ENCODE measurements at regions not wholly inside any gene's neighbourhood (a gene's known extent, or its start where the extent isn't known, plus 50 kb on each side); places are given as distances from the start of the nearest gene placed in this dataset.
"Not testable (repeated sequence)": the region's sequence is repeated elsewhere in the genome, so short reads cannot be mapped to it uniquely, and the experiment has no call there.

- in situ Hi-C loops (cut with HindIII; ENCODE audit: low sequenced_read_pairs): no loop called here
Observed at GRCh38 chr6:119980802-119981201, 631.2 kb upstream of the MAN1A1 start.

- in situ Hi-C loops (cut with HindIII; ENCODE audit: low sequenced_read_pairs): no loop called here
Observed at GRCh38 chr6:119979862-119980261, 630.3 kb upstream of the MAN1A1 start.

GRCh38 chr6:119978274-119978889 is 628.8 kb upstream of the MAN1A1 start:
- in situ Hi-C loops (cut with HindIII; ENCODE audit: low sequenced_read_pairs): no loop called here

- in situ Hi-C loops (cut with HindIII; ENCODE audit: low sequenced_read_pairs): no loop called here
Observed at GRCh38 chr6:119974430-119975159, 625.0 kb upstream of the MAN1A1 start.

GRCh38 chr6:119966484-119966883 is 616.9 kb upstream of the MAN1A1 start:
- in situ Hi-C loops (cut with HindIII; ENCODE audit: low sequenced_read_pairs): no loop called here

GRCh38 chr6:119965900-119966299 is 616.3 kb upstream of the MAN1A1 start:
- in situ Hi-C loops (cut with HindIII; ENCODE audit: low sequenced_read_pairs): no loop called here

GRCh38 chr6:119965008-119965407 is 615.4 kb upstream of the MAN1A1 start:
- in situ Hi-C loops (cut with HindIII; ENCODE audit: low sequenced_read_pairs): no loop called here

- in situ Hi-C loops (cut with HindIII; ENCODE audit: low sequenced_read_pairs): no loop called here
Observed at GRCh38 chr6:119962505-119962904, 612.9 kb upstream of the MAN1A1 start.

- in situ Hi-C loops (cut with HindIII; ENCODE audit: low sequenced_read_pairs): no loop called here
Observed at GRCh38 chr6:119961450-119961849, 611.9 kb upstream of the MAN1A1 start.

- in situ Hi-C loops (cut with HindIII; ENCODE audit: low sequenced_read_pairs): no loop called here
Observed at GRCh38 chr6:119960456-119960855, 610.9 kb upstream of the MAN1A1 start.

GRCh38 chr6:119960036-119960435 is 610.5 kb upstream of the MAN1A1 start:
- in situ Hi-C loops (cut with HindIII; ENCODE audit: low sequenced_read_pairs): no loop called here

GRCh38 chr6:119957195-119957594 is 607.6 kb upstream of the MAN1A1 start:
- in situ Hi-C loops (cut with HindIII; ENCODE audit: low sequenced_read_pairs): no loop called here

- in situ Hi-C loops (cut with HindIII; ENCODE audit: low sequenced_read_pairs): no loop called here
Observed at GRCh38 chr6:119952696-119953095, 603.1 kb upstream of the MAN1A1 start.

- in situ Hi-C loops (cut with HindIII; ENCODE audit: low sequenced_read_pairs): no loop called here
Observed at GRCh38 chr6:119950681-119951080, 601.1 kb upstream of the MAN1A1 start.

GRCh38 chr6:119942078-119942752 is 592.7 kb upstream of the MAN1A1 start:
- in situ Hi-C loops (cut with HindIII; ENCODE audit: low sequenced_read_pairs): no loop called here

GRCh38 chr6:119938752-119939151 is 589.2 kb upstream of the MAN1A1 start:
- in situ Hi-C loops (cut with HindIII; ENCODE audit: low sequenced_read_pairs): no loop called here

- in situ Hi-C loops (cut with HindIII; ENCODE audit: low sequenced_read_pairs): no loop called here
Observed at GRCh38 chr6:119934816-119935215, 585.3 kb upstream of the MAN1A1 start.

- in situ Hi-C loops (cut with HindIII; ENCODE audit: low sequenced_read_pairs): no loop called here
Observed at GRCh38 chr6:119929121-119929520, 579.6 kb upstream of the MAN1A1 start.

GRCh38 chr6:119924888-119925287 is 575.3 kb upstream of the MAN1A1 start:
- in situ Hi-C loops (cut with HindIII; ENCODE audit: low sequenced_read_pairs): not testable (repeated sequence)

GRCh38 chr6:119922814-119923213 is 573.3 kb upstream of the MAN1A1 start:
- in situ Hi-C loops (cut with HindIII; ENCODE audit: low sequenced_read_pairs): no loop called here

GRCh38 chr6:119921491-119922010 is 572.0 kb upstream of the MAN1A1 start:
- in situ Hi-C loops (cut with HindIII; ENCODE audit: low sequenced_read_pairs): no loop called here

- in situ Hi-C loops (cut with HindIII; ENCODE audit: low sequenced_read_pairs): no loop called here
Observed at GRCh38 chr6:119917186-119917585, 567.6 kb upstream of the MAN1A1 start.

All from endothelial cell of hepatic sinusoid (primary cell).